Dedifferentiated amniotic fluid mesenchymal stem cell (primary cell): ENCODE measurements at regions not wholly inside any gene's neighbourhood (a gene's known extent, or its start where the extent isn't known, plus 50 kb on each side); places are given as distances from the start of the nearest gene placed in this dataset.
"Not testable (repeated sequence)": the region's sequence is repeated elsewhere in the genome, so short reads cannot be mapped to it uniquely, and the experiment has no call there.

Source experiments
- DNase-seq: peaks from one replicate; pipeline ENCODE4 v3.0.0-alpha.2; 2016; ENCODE audit errors: extremely low spot score

DNA sequence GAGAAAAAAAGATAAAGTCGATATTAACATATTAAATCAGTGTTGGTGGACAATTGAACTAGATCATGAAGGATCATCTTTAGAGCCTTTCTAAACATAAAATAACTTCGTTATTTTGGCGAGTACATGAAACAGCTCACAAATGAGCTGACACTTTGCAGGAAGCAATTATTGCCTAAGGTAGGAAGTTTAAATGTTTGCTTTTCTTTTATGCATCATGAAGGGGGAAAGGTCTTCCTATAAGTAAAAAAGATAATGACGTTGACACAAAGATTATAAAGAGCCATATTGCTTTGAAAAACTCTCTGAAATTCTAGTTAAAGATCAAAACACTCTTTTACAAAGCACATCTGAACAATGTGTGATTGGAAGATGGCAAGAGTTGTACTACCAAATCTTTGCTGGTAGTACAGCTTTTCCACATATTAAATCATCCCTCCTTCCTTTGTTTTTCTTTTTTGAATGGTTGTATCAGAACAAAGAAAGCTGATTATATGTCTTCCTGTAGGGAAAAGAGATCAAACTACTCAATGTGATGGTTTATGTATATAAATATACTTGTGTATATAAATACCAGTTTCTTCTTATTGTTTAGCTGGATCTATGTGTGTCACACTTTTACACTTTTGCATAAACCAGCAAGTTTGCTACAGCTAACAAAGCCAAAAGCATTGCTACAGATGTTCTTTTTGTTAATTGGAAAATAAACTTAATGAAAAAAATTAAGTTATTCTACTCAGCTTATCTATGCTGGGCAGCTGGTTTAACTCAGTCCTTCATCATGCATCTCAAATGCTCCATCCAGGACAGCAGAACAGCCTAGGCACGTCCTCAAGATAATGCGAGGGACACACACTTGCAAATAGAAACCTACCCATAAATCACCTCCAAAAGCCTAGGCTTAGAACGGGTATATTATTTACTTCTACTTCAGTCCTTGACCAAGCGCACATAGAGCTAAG lies 850.8 kb upstream of the ROBO1 start:
- no peak for DNase-seq

DNA sequence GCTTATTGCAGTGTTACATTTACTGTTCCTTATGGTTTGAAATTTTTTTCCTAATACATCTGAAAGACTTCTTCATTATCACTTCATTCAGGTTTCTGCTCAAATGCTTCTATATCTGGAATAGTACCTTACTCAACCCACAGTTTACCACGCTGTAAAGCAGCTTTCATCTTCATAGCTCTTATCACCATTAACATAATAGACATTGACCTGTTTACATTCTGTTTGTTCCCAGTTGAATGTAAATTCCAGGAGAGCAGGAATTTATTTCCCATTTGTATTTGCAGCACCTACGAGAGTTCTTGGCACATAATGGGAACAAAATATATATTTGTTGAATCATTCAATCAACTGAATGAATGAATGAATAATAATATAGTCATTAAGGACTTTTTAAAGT lies 844.6 kb upstream of the ROBO1 start:
- no peak for DNase-seq

DNA sequence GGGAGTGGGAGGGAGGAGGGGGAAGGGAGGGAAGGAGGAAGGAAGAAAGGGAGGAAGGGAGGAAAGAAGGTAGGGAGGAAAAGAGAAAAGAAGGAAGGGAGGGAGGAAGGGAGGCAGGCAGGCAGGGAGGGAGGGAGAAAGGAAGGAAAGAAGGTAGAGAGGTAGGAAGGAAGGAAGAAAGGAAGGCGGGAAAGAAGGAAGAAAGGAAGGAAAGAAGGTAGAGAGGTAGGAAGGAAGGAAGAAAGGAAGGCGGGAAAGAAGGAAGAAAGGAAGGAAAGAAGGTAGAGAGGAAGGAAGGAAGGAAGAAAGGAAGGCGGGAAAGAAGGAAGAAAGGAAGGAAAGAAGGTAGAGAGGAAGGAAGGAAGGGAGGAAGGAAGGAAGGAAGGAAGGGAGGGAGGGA lies 840.3 kb upstream of the ROBO1 start:
- not testable (repeated sequence) for DNase-seq

DNA sequence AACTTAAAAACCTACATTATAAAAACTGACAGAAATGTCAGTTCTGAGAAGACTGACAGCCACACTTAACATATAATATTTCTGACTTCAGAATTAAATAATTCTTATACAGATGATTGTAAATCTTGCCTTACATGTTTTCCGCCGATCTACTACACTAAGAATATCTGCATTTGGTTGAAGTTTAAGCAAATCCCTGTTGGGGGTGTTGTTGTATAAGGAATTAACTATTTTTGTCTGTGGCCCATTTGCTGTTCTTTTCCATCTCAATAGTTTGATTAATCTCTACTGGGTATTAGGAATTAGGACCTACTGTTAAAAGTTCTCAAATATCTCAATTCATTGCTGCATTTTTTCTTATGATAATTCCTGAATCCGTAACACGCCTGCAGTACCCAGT lies 838.3 kb upstream of the ROBO1 start:
- no peak for DNase-seq

DNA sequence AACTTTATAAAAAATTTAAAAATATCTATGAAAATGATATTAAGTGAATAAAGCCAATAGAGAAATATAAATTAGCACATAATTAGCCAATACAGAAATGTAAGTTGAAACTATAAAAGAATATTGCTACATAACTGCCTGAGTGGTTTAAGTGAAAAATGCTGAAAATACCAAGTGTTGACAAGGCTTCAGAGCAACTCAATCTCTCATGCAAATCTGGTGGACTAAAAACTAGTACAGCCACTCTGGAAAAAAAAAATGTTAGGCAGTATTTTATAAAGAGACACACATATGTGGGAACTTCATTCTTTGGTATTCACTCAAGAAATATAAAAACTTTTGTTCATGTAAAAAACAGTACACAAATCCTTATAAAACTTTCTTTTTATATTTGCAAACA lies 833.7 kb upstream of the ROBO1 start:
- no peak for DNase-seq

DNA sequence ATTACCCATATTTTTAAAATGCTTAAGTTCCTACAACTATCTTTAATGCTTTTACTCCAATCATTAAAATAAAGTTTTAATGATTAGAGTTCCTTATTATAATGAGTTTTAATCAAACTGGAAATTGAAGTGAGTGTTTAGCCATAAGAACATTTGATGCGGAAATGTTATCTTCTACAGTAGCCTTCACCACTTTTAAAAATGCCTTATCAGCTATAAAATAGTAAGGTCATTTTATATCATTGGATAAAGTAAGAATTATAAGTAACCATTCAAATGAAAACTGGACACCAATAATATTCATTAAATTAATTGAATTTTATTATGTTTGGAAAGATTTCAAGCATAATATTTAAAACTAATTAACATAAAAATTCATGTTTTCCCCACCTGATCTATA lies 825.0 kb upstream of the ROBO1 start:
- DNase-seq = no peak

DNA sequence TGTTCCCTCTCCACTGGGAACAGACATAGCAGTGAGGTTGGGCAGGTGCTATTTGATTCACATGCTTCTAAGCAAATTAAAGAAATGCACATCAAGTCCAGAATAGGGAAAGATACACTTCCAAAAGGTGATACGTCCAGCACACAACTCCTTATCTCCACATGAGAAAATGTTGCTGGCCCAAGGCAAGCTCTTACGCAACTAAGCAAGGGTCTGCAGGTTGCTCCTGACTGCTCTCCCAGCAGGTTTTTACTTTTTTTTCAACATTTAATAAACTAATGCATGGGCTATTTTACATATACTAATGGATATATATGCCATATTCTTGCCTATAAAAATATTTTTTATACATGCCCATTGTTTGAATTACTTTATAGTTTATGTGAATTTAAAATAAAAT lies 818.5 kb upstream of the ROBO1 start:
- no peak for DNase-seq

DNA sequence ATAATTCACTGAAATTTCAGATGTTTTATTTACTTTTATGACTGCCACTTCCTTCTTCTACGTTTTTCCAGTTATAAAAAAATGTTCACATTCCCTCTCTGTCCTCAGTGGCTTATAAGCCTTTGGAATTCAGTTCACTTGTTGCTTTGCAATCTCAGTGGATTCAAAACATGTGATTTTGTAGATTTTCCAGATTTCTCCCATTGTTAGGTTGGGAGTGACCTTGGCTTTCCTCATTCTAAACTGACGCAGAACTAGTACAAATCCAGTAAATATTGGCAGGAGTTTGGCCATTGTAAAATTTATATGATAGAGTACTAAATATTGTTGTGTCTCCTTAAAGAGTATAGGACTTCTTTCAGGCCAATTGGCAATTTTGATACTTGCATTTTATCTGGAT lies 812.3 kb upstream of the ROBO1 start:
- DNase-seq = no peak

DNA sequence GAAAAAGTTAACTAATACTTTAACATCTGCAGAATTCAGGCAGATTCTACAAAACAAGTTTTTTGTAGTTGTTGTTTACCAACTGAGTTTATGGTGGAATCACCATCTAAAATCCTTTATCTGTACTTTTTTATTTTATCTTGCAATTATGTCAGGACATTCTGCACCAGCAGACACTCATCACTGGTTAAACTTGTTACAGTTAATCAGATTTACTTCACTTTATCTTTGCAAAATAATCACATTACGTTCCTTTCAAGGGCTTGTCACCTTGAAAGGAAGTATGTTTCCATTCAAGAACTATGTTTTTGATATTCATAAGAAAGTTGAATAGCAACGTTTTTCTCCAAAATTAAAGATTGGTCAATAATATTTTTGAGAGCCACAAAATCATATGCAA lies 796.6 kb upstream of the ROBO1 start:
- no peak for DNase-seq

DNA sequence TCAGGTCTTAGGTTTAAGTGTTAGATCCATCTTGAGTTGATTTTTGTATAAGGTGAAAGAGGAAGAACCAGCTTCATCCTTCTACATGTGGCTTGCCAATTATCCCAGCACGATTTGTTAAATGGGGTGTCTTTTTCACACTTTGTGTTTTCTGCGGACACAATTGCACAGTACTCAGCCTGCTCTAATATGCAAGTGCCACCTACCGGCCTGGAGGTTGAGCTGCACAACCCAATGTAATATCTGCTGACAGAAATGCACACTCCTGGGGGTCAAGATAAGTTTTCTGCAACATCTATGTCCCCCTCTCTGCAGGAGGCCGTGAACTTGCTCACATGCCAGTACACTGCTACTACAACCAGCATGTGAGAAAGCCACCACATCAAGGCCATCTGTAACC lies 791.9 kb upstream of the ROBO1 start:
- DNase-seq = no peak

DNA sequence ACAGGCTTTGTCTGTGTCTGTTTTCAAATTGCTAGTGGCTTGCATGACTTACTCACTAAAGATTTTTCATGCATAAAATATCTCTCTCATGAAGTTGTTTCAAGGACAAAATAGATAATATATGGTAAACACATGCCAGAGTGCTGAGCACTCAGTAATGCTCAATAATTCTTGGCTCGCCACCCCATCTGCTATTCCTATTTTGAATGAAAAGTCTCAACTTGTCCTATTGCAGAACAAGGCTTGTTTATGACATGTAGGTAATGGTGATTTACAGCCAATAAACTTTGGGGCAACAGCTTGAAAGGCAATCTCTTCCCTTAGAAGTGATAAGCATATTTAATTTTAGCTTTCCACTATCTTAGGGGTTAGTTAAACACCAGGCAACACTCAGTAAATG lies 789.0 kb upstream of the ROBO1 start:
- DNase-seq = no peak

DNA sequence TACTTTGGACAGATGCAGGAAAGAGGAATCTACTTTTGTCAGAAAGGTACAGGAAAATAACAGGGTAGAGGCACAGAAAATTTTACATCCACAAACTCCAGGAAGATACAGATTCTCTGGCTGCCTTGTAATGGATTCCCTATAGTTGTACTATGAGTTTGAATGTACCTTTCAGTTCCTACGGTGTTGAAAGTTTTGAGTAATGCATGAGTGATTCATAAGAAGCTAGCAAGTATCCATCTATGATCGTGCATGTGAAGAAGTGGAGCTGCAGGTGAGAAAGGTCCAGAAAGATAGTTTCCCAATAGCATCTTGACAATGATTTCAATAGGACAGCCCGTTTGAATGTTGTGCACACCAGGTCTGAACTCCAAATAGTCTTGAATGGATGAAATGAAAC lies 786.5 kb upstream of the ROBO1 start:
- no peak for DNase-seq

DNA sequence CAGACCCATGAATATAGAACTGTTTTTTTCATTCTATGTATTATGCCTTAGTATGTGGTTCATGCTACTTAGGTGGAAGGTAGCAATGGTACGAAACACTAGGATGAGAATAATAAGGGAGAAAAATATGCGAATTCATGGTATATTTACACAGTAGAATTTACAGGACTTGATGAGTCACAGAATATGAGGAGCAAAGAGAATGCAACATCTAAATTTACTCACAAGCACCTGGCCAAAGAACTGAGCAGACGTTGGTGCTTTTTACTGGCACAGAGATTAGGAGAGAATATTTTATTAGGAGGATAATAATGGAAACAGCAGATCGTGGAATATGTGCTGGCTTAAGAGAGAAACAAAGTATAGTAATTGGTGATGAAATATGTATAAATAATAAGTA lies 785.4 kb upstream of the ROBO1 start:
- no peak for DNase-seq

DNA sequence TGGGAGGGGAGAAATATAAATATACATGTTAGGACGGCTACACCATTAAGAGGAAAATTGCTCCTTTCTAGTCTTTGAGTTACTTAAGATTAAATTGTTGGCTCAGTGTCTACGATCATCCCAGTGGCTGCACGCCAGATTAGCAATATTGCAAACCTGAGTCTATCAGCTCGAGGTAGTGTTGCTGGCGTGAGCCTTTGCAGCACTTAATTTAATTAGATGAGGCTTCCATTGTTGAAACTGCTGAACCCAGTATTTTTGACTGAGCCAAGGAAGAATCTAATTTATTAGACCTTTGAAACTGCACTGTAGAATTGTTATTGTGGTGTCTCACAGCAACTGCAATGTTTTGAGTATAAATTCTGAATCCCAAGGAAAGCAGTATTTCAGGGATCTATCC lies 782.4 kb upstream of the ROBO1 start:
- DNase-seq = no peak

DNA sequence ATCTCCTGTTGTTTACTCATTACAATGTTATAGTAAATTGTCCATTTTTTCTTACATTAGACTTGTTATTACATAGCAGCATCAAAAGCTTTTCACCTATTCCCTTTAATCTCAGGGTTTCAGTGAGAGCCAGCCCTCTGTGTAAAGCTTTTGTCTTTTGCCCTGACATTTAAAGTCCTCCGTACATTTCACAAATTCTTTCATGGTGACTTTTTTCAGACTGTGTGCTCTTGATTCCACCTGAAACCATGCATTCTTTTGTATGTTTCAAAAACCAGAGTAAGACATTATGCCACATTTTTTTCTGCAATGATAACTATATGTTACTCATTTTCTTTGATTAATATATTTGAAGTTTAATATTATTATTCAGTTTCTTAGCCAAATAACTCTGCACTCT lies 781.4 kb upstream of the ROBO1 start:
- DNase-seq = no peak

DNA sequence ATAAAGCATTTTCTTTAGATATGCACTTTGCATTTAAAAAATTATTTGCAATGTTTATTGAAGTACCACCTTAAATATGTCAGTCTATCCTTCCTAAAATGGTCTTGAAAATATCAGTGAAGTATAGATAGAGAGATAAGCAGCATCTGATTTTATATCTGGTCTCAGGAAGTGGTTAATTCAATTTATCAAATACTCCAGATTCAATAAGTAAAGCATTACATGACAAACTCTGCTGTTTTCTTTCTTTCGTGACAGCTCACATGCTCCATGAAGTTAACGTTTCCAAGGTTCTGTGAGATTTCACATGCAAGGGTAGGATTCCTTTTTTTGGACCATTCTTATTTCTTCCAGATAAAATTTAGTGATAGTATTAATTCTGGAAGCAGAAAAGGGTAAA lies 775.4 kb upstream of the ROBO1 start:
- no peak for DNase-seq

DNA sequence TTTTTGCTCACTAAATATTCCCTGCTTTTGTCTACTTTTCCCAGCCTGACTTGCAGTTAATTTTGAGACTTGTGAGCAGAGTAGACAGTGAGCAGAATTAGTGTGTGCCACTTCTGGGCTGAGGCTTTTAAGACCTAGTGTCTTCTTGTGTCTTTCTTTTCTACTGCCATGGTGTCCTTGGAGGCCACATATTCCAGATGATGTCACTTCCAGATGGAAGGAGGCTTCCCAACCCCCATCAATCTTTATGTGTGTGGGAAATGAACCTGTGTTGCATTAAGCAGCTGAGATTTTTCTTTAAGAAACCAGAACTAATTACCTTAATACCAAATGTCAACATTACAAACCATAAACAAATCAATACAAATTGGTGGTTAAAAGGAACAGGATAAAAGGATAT lies 774.7 kb upstream of the ROBO1 start:
- no peak for DNase-seq

DNA sequence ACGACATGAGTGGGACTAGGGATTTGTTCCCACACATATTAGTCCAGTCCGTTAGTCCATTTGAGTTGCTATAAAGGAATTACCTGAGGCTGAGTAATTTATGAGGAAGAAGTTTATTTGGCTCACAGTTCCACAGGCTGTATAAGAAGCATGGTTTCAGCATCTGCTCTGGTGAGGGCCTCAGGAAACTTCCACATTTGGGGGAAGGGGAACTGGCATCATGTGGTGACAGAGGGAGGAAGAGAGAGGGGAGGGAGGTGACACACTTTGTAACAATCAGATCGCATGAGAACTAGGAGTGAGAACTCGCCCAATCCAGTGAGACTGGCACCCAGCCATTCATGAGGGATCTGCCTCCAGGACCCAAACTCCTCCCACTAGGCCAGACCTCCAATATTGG lies 769.9 kb upstream of the ROBO1 start:
- no peak for DNase-seq

DNA sequence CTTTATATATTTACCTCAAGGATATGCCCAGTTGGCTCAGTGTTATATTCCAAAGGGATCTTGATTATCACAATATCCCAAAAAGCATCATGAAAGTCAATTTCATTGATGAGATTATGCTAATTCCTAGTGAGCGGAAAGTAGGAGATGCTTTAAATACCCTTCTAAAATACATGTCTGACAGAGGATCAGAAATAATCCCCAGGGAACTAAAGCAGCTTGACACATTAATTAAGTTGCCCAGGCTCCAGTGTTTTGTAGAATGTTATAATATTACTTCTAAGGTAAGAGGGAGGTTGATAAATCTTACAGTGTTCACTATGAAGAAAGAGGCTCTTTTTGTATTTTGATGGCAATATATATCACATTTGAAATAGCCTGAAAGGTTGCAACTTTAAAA lies 767.5 kb upstream of the ROBO1 start:
- no peak for DNase-seq

DNA sequence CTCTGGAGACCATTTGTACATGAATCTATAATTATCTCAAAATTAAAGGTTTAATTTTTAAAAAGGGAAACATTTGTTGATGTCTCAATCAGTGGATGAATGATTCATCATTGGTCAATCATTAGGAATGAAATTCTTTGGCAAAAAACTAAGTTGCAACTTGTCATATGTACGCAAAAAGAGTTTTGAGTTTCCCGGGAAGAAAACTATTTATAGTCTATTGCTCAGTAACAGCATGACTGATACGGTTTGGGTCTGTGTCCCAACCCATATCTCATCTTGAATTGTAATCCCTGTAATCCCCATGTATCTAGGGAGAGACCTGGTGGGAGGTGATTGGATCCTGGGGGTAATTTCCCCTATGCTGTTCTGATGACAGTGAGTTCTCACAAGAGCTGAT lies 765.8 kb upstream of the ROBO1 start:
- DNase-seq = no peak

DNA sequence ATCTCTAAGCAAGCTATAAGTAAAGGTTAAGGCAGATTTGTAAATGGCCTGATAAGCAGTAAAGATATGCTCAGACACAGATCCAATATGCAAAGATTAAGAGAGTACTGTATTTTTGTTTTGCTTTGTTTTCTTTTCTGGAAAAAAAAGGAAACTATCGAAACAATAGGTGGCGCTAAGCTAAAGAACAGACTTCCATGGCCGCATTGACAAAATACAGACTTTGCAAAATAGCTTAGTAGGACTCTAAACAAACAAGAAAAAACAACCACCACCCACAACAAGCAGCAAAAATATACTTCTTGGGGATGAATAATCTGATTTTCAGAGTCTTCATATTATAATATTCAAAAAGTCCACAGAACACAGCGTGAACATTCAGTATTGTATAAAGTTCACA lies 758.4 kb upstream of the ROBO1 start:
- DNase-seq = no peak

DNA sequence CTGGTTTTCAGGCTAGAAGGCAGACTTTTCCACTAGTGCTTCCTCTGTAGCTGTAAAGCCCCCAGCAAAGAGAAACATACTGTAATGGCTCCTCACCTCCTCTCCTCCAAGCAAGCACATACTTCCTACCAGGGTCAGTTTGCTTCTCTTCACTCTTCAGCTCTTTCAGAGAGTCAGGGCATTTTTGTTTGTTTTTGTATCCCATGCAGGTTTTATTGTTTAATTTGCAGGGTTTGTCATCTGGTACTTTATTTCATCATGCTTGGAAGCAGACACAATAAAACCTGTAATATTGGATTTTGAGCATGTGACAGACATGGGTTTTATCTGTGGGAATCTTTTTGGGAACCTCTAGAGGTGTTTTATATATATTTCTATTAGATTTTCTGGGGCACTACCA lies 753.3 kb upstream of the ROBO1 start:
- no peak for DNase-seq

DNA sequence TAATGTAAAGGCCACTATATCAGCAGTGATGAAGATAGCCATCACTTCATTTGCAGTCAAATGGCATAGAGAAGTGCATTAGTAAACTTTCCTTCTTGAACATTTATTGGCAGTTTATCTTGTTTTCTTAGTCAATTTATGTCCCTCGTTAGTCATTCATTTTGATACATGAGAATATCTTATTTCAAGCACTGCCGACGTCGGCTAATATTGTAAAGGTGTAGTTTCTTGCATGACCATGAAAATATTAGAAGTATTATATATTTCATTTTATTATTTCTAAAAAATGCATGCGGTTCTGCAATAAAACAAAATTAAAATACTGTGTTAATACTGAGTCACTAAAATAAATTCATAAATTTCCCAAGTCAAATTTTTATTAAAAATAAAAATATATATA lies 751.6 kb upstream of the ROBO1 start:
- DNase-seq = no peak

DNA sequence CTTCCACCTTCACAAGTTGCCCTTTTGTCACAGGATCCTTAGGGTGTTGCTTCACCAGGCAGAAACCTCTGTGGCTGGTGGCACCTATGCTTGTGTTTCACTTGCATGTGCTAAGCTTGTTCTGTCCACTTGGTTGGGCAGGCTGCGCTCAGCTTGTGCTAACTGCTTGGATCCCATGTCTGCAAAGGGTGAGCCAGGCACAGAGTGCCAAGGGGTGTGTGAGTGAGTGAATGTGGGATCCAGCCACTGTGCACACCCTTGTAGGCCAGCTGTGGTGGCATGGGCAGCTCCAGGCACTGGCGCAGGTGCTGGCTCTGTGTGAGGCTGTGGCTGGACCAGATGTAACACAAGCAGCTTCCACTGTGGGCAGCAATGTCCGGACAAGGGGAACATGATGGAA lies 728.7 kb upstream of the ROBO1 start:
- no peak for DNase-seq
